Stimulated activated effector memory CD8-positive, alpha-beta T cell treated with anti-CD3 and anti-CD28 coated beads, Interleukin-12 subunit alpha, Interleukin-12 subunit beta, amount 100 ng/mL, for 72 hours (primary cell): ENCODE measurements at regions not wholly inside any gene's neighbourhood (a gene's known extent, or its start where the extent isn't known, plus 50 kb on each side); places are given as distances from the start of the nearest gene placed in this dataset.

Source experiments
- ATAC-seq: fragments of 150-1000 bp; cut with Tn5 transposase; 2 replicates; pipeline ENCODE4 v1.10.0; 2021
- DNase-seq, 2 donors: peaks; one replicate each; pipeline ENCODE4 v3.0.0; 2021 to 2022; ENCODE audit warnings: low spot score in 2 of 2
- H3K27ac Mint-ChIP-seq: one replicate; pipeline ENCODE4 v1.8.0; 2022; ENCODE audit warnings: mild to moderate bottlenecking, mixed read lengths
- H3K36me3 Mint-ChIP-seq: one replicate; pipeline ENCODE4 v1.8.0; 2022; ENCODE audit warnings: mild to moderate bottlenecking, mixed read lengths
- H3K4me1 Mint-ChIP-seq: one replicate; pipeline ENCODE4 v1.8.0; 2022; ENCODE audit warnings: mixed read lengths
- H3K4me3 Mint-ChIP-seq: one replicate; pipeline ENCODE4 v1.8.0; 2022; ENCODE audit warnings: mild to moderate bottlenecking, mixed read lengths
- H3K9me3 Mint-ChIP-seq: one replicate; pipeline ENCODE4 v1.8.0; 2022; ENCODE audit warnings: mixed read lengths

GRCh38 chr3:31022716-31023115 is 128.3 kb upstream of the GADL1 start:
- Mint-ChIP-seq H3K4me1 (no peaks in the 10 kb centered on the region), H3K27ac (no peak overlapping the region), H3K9me3 (no peaks in the 10 kb centered on the region), H3K36me3 (no peaks in the 10 kb centered on the region), H3K4me3 (no peak overlapping the region)
- ATAC-seq (no peak), DNase-seq (no peak)

GRCh38 chr3:31025541-31025940 is 131.1 kb upstream of the GADL1 start:
- Mint-ChIP-seq H3K27ac (no peak overlapping the region), H3K4me3 (no peak overlapping the region), H3K4me1 (no peaks in the 10 kb centered on the region), H3K9me3 (no peaks in the 10 kb centered on the region), H3K36me3 (no peaks in the 10 kb centered on the region)
- DNase-seq (no peak), ATAC-seq (no peak)

- no peak for DNase-seq
- Mint-ChIP-seq H3K4me3 (no peak overlapping the region), H3K9me3 (no peaks in the 10 kb centered on the region), H3K36me3 (no peaks in the 10 kb centered on the region), H3K27ac (no peak overlapping the region), H3K4me1 (no peaks in the 10 kb centered on the region)
- no peak for ATAC-seq
Measured at GRCh38 chr3:31027191-31027761, 132.8 kb upstream of the GADL1 start.

- no peaks in the 10 kb centered on the region for H3K4me1 Mint-ChIP-seq
- no peaks in the 10 kb centered on the region for H3K36me3 Mint-ChIP-seq
- ATAC-seq (no peak), DNase-seq (no peak)
- no peak overlapping the region for H3K27ac Mint-ChIP-seq
- no peak overlapping the region for H3K4me3 Mint-ChIP-seq
- H3K9me3 Mint-ChIP-seq, result no peaks in the 10 kb centered on the region
Measured at GRCh38 chr3:31027914-31028313, 133.5 kb upstream of the GADL1 start.

GRCh38 chr3:31028766-31029165 is 134.3 kb upstream of the GADL1 start:
- DNase-seq, result no peak
- no peaks in the 10 kb centered on the region for H3K36me3 Mint-ChIP-seq
- no peak for ATAC-seq
- H3K9me3 Mint-ChIP-seq, result no peaks in the 10 kb centered on the region
- no peaks in the 10 kb centered on the region for H3K4me1 Mint-ChIP-seq
- no peak overlapping the region for H3K27ac Mint-ChIP-seq
- no peak overlapping the region for H3K4me3 Mint-ChIP-seq

- no peak overlapping the region for H3K4me3 Mint-ChIP-seq
- no peaks in the 10 kb centered on the region for H3K9me3 Mint-ChIP-seq
- H3K36me3 Mint-ChIP-seq, result no peaks in the 10 kb centered on the region
- H3K4me1 Mint-ChIP-seq, result no peaks in the 10 kb centered on the region
- DNase-seq (no peak), ATAC-seq (no peak)
- no peak overlapping the region for H3K27ac Mint-ChIP-seq
Measured at GRCh38 chr3:31029706-31030105, 135.2 kb upstream of the GADL1 start.

GRCh38 chr3:31035681-31036080 is 141.2 kb upstream of the GADL1 start:
- Mint-ChIP-seq H3K9me3 (no peaks in the 10 kb centered on the region), H3K27ac (no peak overlapping the region), H3K4me1 (no peaks in the 10 kb centered on the region), H3K4me3 (no peak overlapping the region), H3K36me3 (no peaks in the 10 kb centered on the region)
- DNase-seq, result no peak
- ATAC-seq, result no peak

GRCh38 chr3:31038086-31038739 is 143.8 kb upstream of the GADL1 start:
- Mint-ChIP-seq H3K36me3 (no peaks in the 10 kb centered on the region), H3K27ac (no peak overlapping the region), H3K4me1 (no peaks in the 10 kb centered on the region), H3K4me3 (no peak overlapping the region), H3K9me3 (peaks cover 4% of the 10 kb centered on the region)
- ATAC-seq, result no peak
- no peak for DNase-seq

- no peak for DNase-seq
- Mint-ChIP-seq H3K27ac (no peak overlapping the region), H3K36me3 (no peaks in the 10 kb centered on the region), H3K4me3 (no peak overlapping the region), H3K4me1 (no peaks in the 10 kb centered on the region), H3K9me3 (peaks cover 4% of the 10 kb centered on the region)
- no peak for ATAC-seq
Measured at GRCh38 chr3:31039145-31039544, 144.7 kb upstream of the GADL1 start.

GRCh38 chr3:31041161-31041978 is 146.9 kb upstream of the GADL1 start:
- no peak overlapping the region for H3K27ac Mint-ChIP-seq
- H3K36me3 Mint-ChIP-seq, result no peaks in the 10 kb centered on the region
- H3K4me1 Mint-ChIP-seq, result no peaks in the 10 kb centered on the region
- no peak for DNase-seq
- ATAC-seq, result no peak
- H3K9me3 Mint-ChIP-seq, result peaks cover 4% of the 10 kb centered on the region
- no peak overlapping the region for H3K4me3 Mint-ChIP-seq

GRCh38 chr3:31043184-31043819 is 148.8 kb upstream of the GADL1 start:
- DNase-seq (no peak), ATAC-seq (peak; percentile 39)
- Mint-ChIP-seq H3K36me3 (no peaks in the 10 kb centered on the region), H3K9me3 (peaks cover 4% of the 10 kb centered on the region), H3K4me3 (no peak overlapping the region), H3K4me1 (no peaks in the 10 kb centered on the region), H3K27ac (no peak overlapping the region)

- Mint-ChIP-seq H3K4me3 (no peak overlapping the region), H3K36me3 (no peaks in the 10 kb centered on the region), H3K4me1 (no peaks in the 10 kb centered on the region), H3K9me3 (peaks cover 5% of the 10 kb centered on the region), H3K27ac (no peak overlapping the region)
- no peak for DNase-seq
- no peak for ATAC-seq
Measured at GRCh38 chr3:31047673-31048072, 153.2 kb upstream of the GADL1 start.

- Mint-ChIP-seq H3K4me1 (no peaks in the 10 kb centered on the region), H3K4me3 (no peak overlapping the region), H3K9me3 (peaks cover 3% of the 10 kb centered on the region), H3K27ac (no peak overlapping the region), H3K36me3 (no peaks in the 10 kb centered on the region)
- ATAC-seq, result no peak
- no peak for DNase-seq
Measured at GRCh38 chr3:31048143-31048542, 153.7 kb upstream of the GADL1 start.

- ATAC-seq, result peak; percentile 75
- no peak overlapping the region for H3K27ac Mint-ChIP-seq
- H3K36me3 Mint-ChIP-seq, result no peaks in the 10 kb centered on the region
- no peak overlapping the region for H3K4me3 Mint-ChIP-seq
- DNase-seq, result no peak
- no peaks in the 10 kb centered on the region for H3K4me1 Mint-ChIP-seq
- peaks cover 3% of the 10 kb centered on the region for H3K9me3 Mint-ChIP-seq
Measured at GRCh38 chr3:31050296-31050695, 155.8 kb upstream of the GADL1 start.

- H3K4me3 Mint-ChIP-seq, result no peak overlapping the region
- ATAC-seq (no peak), DNase-seq (no peak)
- peaks cover 3% of the 10 kb centered on the region for H3K9me3 Mint-ChIP-seq
- no peaks in the 10 kb centered on the region for H3K4me1 Mint-ChIP-seq
- H3K27ac Mint-ChIP-seq, result no peak overlapping the region
- no peaks in the 10 kb centered on the region for H3K36me3 Mint-ChIP-seq
Measured at GRCh38 chr3:31051226-31051625, 156.8 kb upstream of the GADL1 start.

- no peak overlapping the region for H3K27ac Mint-ChIP-seq
- ATAC-seq (no peak), DNase-seq (no peak)
- no peaks in the 10 kb centered on the region for H3K4me1 Mint-ChIP-seq
- H3K9me3 Mint-ChIP-seq, result peaks cover 3% of the 10 kb centered on the region
- no peaks in the 10 kb centered on the region for H3K36me3 Mint-ChIP-seq
- no peak overlapping the region for H3K4me3 Mint-ChIP-seq
Measured at GRCh38 chr3:31053299-31053698, 158.8 kb upstream of the GADL1 start.
